ENCODE measurements at regions not wholly inside any gene's neighbourhood (a gene's known extent, or its start where the extent isn't known, plus 50 kb on each side); places are given as distances from the start of the nearest gene placed in this dataset.

- TF ChIP-seq POLR2AphosphoS5 (IDR thresholded peaks at IDR 0.05) (no peak), EP300 (IDR thresholded peaks at IDR 0.05; ENCODE audit: low read depth) (no peak), CTCF (IDR thresholded peaks at IDR 0.05) (no peak), POLR2A (IDR thresholded peaks at IDR 0.05) (no peak)
- Histone ChIP-seq H3K4me1 (no peaks in the 10 kb centered on the region), H3K36me3 (no peaks in the 10 kb centered on the region), H3K4me3 (no peak overlapping the region), H3K27me3 (no peaks in the 10 kb centered on the region), H3K27ac (no peak overlapping the region), H3K9me3 (peaks cover 0 to under 1% of the 10 kb centered on the region in 2 donors)
- intact Hi-C loops (cut with DNase I; ENCODE audit: low total_unique reads) (no loop called here), in situ Hi-C loops (cut with MboI; ENCODE audit: low pct_ligation_motif_present in 1 of 4, low pct_unique_long_range_greater_than_20kb in 1 of 4, low sequenced_read_pairs in 3 of 4) (no loop called here)
- no peak for DNase-seq
Observed at GRCh38 chr3:147195887-147196286, 210.5 kb downstream of the ZIC4 start.

GRCh38 chr3:147191795-147192385 is 214.5 kb downstream of the ZIC4 start:
- H3K9me3 ChIP-seq, result peaks cover 0 to 5% of the 10 kb centered on the region in 2 donors
- DNase-seq, result peak; percentile 7
- H3K27me3 ChIP-seq, result no peaks in the 10 kb centered on the region
- intact Hi-C loops (cut with DNase I; ENCODE audit: low total_unique reads) (no loop called here), in situ Hi-C loops (cut with MboI; ENCODE audit: low pct_ligation_motif_present in 1 of 4, low pct_unique_long_range_greater_than_20kb in 1 of 4, low sequenced_read_pairs in 3 of 4) (no loop called here)
- TF ChIP-seq CTCF (IDR thresholded peaks at IDR 0.05) (peak; percentile 35 to 71 (median 56)), EP300 (IDR thresholded peaks at IDR 0.05; ENCODE audit: low read depth) (no peak)
- H3K4me3 ChIP-seq, result no peak overlapping the region
- H3K4me1 ChIP-seq, result no peaks in the 10 kb centered on the region
- H3K36me3 ChIP-seq, result no peaks in the 10 kb centered on the region
- WGBS, 2 donors (ENCODE audit: low coverage in 1 of 2), result 73% methylated on average over 2 of the region's 2 CpGs; no CpG with 5 or more reads in 1 of the 2 donors
- H3K27ac ChIP-seq, result no peak overlapping the region

DNA sequence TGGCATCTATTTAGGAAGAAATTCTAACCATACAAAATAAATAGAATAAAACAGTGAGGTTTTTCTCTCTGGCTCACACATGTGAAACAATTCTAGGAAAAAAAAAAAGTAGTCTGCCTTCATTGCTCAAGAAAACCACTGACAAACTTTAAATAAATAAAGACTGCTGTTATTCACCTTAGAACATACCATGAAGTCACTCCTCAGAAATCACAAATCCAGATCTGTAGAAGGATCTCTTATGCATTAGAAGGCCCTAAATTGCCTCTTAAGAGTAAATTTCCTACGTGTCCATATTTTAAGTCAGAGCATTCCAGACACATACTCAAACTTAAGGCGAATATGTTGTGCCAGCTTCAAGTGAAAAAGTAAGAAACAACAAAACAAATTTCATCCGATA is 217.3 kb downstream of the ZIC4 start:
- 58 to 65% methylated on average over 3 of the region's 3 CpGs for WGBS, 2 donors (ENCODE audit: low coverage in 1 of 2)
- in situ Hi-C loops (cut with MboI; ENCODE audit: low pct_ligation_motif_present in 1 of 4, low pct_unique_long_range_greater_than_20kb in 1 of 4, low sequenced_read_pairs in 3 of 4), result no loop called here
- intact Hi-C loops (cut with DNase I; ENCODE audit: low total_unique reads), result no loop called here

GRCh38 chr3:147187687-147188086 is 218.7 kb downstream of the ZIC4 start:
- Histone ChIP-seq H3K4me3 (no peak overlapping the region), H3K27me3 (no peaks in the 10 kb centered on the region), H3K27ac (no peak overlapping the region), H3K4me1 (no peaks in the 10 kb centered on the region), H3K36me3 (no peaks in the 10 kb centered on the region), H3K9me3 (peaks cover 0 to 5% of the 10 kb centered on the region in 2 donors)
- TF ChIP-seq POLR2AphosphoS5 (IDR thresholded peaks at IDR 0.05), result no peak
- TF ChIP-seq EP300 (IDR thresholded peaks at IDR 0.05; ENCODE audit: low read depth), result no peak
- TF ChIP-seq POLR2A (IDR thresholded peaks at IDR 0.05), result no peak
- TF ChIP-seq CTCF (IDR thresholded peaks at IDR 0.05), result no peak
- intact Hi-C loops (cut with DNase I; ENCODE audit: low total_unique reads), result no loop called here
- WGBS, 2 donors (ENCODE audit: low coverage in 1 of 2), result 73 to 83% methylated on average over 3 of the region's 3 CpGs
- in situ Hi-C loops (cut with MboI; ENCODE audit: low pct_ligation_motif_present in 1 of 4, low pct_unique_long_range_greater_than_20kb in 1 of 4, low sequenced_read_pairs in 3 of 4), result no loop called here
- DNase-seq, result no peak

More for the DNA sequence above, 217.3 kb downstream of the ZIC4 start:
- Histone ChIP-seq H3K27me3 (no peaks in the 10 kb centered on the region), H3K27ac (no peak overlapping the region), H3K9me3 (peaks cover 0 to 5% of the 10 kb centered on the region in 2 donors), H3K4me3 (no peak overlapping the region), H3K36me3 (no peaks in the 10 kb centered on the region), H3K4me1 (no peaks in the 10 kb centered on the region)
- no peak for TF ChIP-seq POLR2AphosphoS5 (IDR thresholded peaks at IDR 0.05)
- no peak for TF ChIP-seq POLR2A (IDR thresholded peaks at IDR 0.05)
- TF ChIP-seq EP300 (IDR thresholded peaks at IDR 0.05; ENCODE audit: low read depth), result no peak
- no peak for TF ChIP-seq CTCF (IDR thresholded peaks at IDR 0.05)
- no peak for DNase-seq
